GM23338 (cell line): ENCODE measurements at regions not wholly inside any gene's neighbourhood (a gene's known extent, or its start where the extent isn't known, plus 50 kb on each side); places are given as distances from the start of the nearest gene placed in this dataset.

Source experiments
- ATAC-seq: fragments of 200-7000 bp; cut with Tn5 transposase; 3 replicates; pipeline ENCODE4 v1.9.1; 2020
- DNase-seq: peaks from one replicate; pipeline ENCODE4 v3.0.0-alpha.2; 2015; ENCODE audit warnings: low spot score
- H2AFZ ChIP-seq: fragments of 200-600 bp; sonication (generic); 2 replicates; pipeline ENCODE4 v1.8.0; 2016; ENCODE audit warnings: antibody characterized with exemption, mild to moderate bottlenecking, moderate library complexity
- H3F3A ChIP-seq: fragments of 200-600 bp; sonication (generic); replicated peaks from 2 replicates; pipeline ENCODE4 v1.8.0; 2017; ENCODE audit warnings: antibody characterized with exemption, mixed run types, low read depth
- H3K27ac ChIP-seq: fragments of 200-600 bp; sonication (generic); 2 replicates; pipeline ENCODE4 v1.6.1; 2016; ENCODE audit warnings: low read depth
- H3K27me3 ChIP-seq: fragments of 200-600 bp; sonication (generic); 2 replicates; pipeline ENCODE4 v1.8.0; 2016; ENCODE audit warnings: mild to moderate bottlenecking, mixed run types, moderate library complexity; ENCODE audit not compliant: insufficient read depth
- H3K36me3 ChIP-seq: fragments of 200-600 bp; sonication (generic); 2 replicates; pipeline ENCODE4 v1.8.0; 2016; ENCODE audit warnings: mild to moderate bottlenecking; ENCODE audit not compliant: insufficient read depth
- H3K4me1 ChIP-seq: fragments of 200-600 bp; sonication (generic); 2 replicates; pipeline ENCODE4 v1.8.0; 2016; ENCODE audit warnings: mild to moderate bottlenecking, moderate library complexity; ENCODE audit not compliant: insufficient read depth
- H3K4me2 ChIP-seq: fragments of 200-600 bp; sonication (generic); 2 replicates; pipeline ENCODE4 v1.7.1; 2017; ENCODE audit warnings: mixed run types
- H3K4me3 ChIP-seq: fragments of 200-600 bp; sonication (generic); 2 replicates; pipeline ENCODE4 v1.6.1; 2016; ENCODE audit warnings: mixed run types
- H3K79me2 ChIP-seq: fragments of 200-600 bp; sonication (generic); replicated peaks from 2 replicates; pipeline ENCODE4 v1.8.0; 2017; ENCODE audit warnings: mild to moderate bottlenecking; ENCODE audit not compliant: insufficient read depth
- H3K9me2 ChIP-seq: fragments of 200-600 bp; sonication (generic); 2 replicates; pipeline ENCODE4 v1.8.0; 2017; ENCODE audit not compliant: insufficient read depth
- H4K20me1 ChIP-seq: fragments of 200-600 bp; sonication (generic); replicated peaks from 2 replicates; pipeline ENCODE4 v1.8.0; 2017; ENCODE audit warnings: mild to moderate bottlenecking; ENCODE audit not compliant: insufficient read depth
- H3K27ac Mint-ChIP-seq: 2 replicates; pipeline ENCODE4 v1.8.0; 2020; ENCODE audit warnings: inconsistent platforms, mild to moderate bottlenecking, moderate library complexity, mixed read lengths
- H3K27me3 Mint-ChIP-seq: 3 replicates; pipeline ENCODE4 v1.8.0; 2022; ENCODE audit warnings: low read depth, mild to moderate bottlenecking, moderate library complexity, mixed read lengths, inconsistent platforms; ENCODE audit not compliant: insufficient read depth, poor library complexity
- H3K36me3 Mint-ChIP-seq: 3 replicates; pipeline ENCODE4 v1.8.0; 2021; ENCODE audit warnings: low read depth, mild to moderate bottlenecking, inconsistent platforms, moderate library complexity, mixed read lengths
- H3K4me1 Mint-ChIP-seq: 3 replicates; pipeline ENCODE4 v1.8.0; 2020; ENCODE audit warnings: mild to moderate bottlenecking, inconsistent platforms, mixed read lengths
- H3K4me3 Mint-ChIP-seq: 3 replicates; pipeline ENCODE4 v1.8.0; 2021; ENCODE audit warnings: moderate library complexity, mild to moderate bottlenecking, inconsistent platforms, mixed read lengths
- H3K9me3 Mint-ChIP-seq: 3 replicates; pipeline ENCODE4 v1.8.0; 2020; ENCODE audit warnings: moderate library complexity, mild to moderate bottlenecking, inconsistent platforms, mixed read lengths
- EZH2 ChIP-seq: fragments of 200-600 bp; sonication (generic); IDR thresholded peaks from one replicate; pipeline ENCODE4 v1.8.0; 2017; ENCODE audit warnings: antibody characterized with exemption, mild to moderate bottlenecking, low read depth; ENCODE audit not compliant: unreplicated experiment
- TF ChIP-seq, protein P1 (sequence below): fragments of 250-450 bp; sonication (Bioruptor Pico); IDR thresholded peaks from 2 replicates; pipeline ENCODE4 v1.5.0; 2020; ENCODE audit warnings: mild to moderate bottlenecking, moderate library complexity

DNA sequence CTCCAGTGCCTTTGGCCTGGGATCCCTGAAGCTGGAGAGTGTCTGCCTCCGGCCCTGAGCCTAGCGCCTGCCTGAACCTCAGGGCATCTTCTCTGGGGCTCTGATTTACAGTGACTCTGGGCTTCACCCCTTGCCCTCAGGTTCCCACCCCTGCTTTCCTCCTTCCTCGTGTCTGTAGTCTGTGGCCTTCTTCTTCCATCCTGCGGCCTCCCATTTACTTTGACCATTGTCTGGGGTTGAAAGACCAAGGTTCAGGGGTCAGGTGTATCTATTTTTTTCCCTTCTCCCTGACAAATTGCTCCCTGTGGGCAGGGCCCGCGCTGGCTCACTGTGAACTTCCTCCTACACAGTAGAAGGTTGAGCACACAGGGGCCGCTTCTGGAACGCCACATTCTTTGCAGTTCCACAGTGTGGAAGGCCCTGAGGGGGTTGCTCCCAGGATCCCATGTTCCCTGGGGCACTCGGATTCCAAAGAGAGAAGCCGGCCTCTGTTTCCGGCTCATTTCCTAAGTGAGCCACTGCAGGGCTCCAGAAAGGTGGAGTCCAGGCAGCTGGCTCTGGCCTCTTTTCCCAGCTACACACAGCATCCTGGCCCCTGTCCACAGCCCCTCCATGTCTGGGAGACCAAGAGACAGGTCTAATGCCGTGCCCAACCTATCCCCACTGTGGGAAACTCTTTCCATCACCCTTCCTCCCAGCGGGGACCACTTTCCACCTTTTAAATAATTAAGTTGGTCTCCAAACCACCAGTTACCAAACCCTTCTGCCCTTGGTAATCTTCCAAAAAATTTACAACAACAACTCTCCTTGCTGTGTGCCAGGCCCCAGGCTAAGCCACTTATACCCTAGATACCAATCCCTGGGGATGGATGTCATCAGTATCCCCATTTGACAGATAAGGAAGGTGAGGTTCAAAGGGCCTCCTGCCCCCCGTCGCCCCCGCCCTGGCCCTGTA, 140.3 kb upstream of the IER5L start:
- no peak for ATAC-seq
- H2AFZ ChIP-seq, result peak overlapping the region; percentile 64; the same call in 1 of the 2 replicates
- no peak overlapping the region for H3K27ac Mint-ChIP-seq

More for the DNA sequence above, 140.3 kb upstream of the IER5L start:
- no peak overlapping the region for H3K27ac ChIP-seq
- no peaks in the 10 kb centered on the region; the same call in 2 of the 3 replicates for H3K9me3 Mint-ChIP-seq
- H3K79me2 ChIP-seq, result no peaks in the 10 kb centered on the region
- H3K4me1 ChIP-seq, result peaks cover 9% of the 10 kb centered on the region; the same call in 1 of the 2 replicates
- no peak overlapping the region for H3K4me3 Mint-ChIP-seq
- TF ChIP-seq, protein P1, sequence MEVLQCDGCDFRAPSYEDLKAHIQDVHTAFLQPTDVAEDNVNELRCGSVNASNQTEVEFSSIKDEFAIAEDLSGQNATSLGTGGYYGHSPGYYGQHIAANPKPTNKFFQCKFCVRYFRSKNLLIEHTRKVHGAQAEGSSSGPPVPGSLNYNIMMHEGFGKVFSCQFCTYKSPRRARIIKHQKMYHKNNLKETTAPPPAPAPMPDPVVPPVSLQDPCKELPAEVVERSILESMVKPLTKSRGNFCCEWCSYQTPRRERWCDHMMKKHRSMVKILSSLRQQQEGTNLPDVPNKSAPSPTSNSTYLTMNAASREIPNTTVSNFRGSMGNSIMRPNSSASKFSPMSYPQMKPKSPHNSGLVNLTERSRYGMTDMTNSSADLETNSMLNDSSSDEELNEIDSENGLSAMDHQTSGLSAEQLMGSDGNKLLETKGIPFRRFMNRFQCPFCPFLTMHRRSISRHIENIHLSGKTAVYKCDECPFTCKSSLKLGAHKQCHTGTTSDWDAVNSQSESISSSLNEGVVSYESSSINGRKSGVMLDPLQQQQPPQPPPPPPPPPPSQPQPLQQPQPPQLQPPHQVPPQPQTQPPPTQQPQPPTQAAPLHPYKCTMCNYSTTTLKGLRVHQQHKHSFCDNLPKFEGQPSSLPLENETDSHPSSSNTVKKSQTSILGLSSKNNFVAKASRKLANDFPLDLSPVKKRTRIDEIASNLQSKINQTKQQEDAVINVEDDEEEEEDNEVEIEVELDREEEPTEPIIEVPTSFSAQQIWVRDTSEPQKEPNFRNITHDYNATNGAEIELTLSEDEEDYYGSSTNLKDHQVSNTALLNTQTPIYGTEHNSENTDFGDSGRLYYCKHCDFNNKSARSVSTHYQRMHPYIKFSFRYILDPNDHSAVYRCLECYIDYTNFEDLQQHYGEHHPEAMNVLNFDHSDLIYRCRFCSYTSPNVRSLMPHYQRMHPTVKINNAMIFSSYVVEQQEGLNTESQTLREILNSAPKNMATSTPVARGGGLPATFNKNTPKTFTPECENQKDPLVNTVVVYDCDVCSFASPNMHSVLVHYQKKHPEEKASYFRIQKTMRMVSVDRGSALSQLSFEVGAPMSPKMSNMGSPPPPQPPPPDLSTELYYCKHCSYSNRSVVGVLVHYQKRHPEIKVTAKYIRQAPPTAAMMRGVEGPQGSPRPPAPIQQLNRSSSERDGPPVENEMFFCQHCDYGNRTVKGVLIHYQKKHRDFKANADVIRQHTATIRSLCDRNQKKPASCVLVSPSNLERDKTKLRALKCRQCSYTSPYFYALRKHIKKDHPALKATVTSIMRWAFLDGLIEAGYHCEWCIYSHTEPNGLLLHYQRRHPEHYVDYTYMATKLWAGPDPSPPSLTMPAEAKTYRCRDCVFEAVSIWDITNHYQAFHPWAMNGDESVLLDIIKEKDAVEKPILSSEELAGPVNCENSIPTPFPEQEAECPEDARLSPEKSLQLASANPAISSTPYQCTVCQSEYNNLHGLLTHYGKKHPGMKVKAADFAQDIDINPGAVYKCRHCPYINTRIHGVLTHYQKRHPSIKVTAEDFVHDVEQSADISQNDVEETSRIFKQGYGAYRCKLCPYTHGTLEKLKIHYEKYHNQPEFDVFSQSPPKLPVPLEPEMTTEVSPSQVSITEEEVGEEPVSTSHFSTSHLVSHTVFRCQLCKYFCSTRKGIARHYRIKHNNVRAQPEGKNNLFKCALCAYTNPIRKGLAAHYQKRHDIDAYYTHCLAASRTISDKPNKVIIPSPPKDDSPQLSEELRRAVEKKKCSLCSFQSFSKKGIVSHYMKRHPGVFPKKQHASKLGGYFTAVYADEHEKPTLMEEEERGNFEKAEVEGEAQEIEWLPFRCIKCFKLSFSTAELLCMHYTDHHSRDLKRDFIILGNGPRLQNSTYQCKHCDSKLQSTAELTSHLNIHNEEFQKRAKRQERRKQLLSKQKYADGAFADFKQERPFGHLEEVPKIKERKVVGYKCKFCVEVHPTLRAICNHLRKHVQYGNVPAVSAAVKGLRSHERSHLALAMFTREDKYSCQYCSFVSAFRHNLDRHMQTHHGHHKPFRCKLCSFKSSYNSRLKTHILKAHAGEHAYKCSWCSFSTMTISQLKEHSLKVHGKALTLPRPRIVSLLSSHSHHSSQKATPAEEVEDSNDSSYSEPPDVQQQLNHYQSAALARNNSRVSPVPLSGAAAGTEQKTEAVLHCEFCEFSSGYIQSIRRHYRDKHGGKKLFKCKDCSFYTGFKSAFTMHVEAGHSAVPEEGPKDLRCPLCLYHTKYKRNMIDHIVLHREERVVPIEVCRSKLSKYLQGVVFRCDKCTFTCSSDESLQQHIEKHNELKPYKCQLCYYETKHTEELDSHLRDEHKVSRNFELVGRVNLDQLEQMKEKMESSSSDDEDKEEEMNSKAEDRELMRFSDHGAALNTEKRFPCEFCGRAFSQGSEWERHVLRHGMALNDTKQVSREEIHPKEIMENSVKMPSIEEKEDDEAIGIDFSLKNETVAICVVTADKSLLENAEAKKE (CRISPR knock-in tag), result no peak
- no peak for TF ChIP-seq EZH2
- no peaks in the 10 kb centered on the region for H4K20me1 ChIP-seq
- peaks cover 5% of the 10 kb centered on the region; the same call in 1 of the 2 replicates for H3K27me3 ChIP-seq
- no peak overlapping the region for H3K4me3 ChIP-seq
- peaks cover 14% of the 10 kb centered on the region for H3K27me3 Mint-ChIP-seq
- H3K36me3 Mint-ChIP-seq, result no peaks in the 10 kb centered on the region
- no peak overlapping the region for H3K4me2 ChIP-seq
- no peaks in the 10 kb centered on the region for H3K36me3 ChIP-seq
- H3F3A ChIP-seq, result 0 out of 2 replicates have a peak, but pooled peaks cover 2% of the 10 kb centered on the region
- H3K4me1 Mint-ChIP-seq, result peaks cover 24% of the 10 kb centered on the region
- DNase-seq, result no peak
- H3K9me2 ChIP-seq, result no peaks in the 10 kb centered on the region
